ENCODE measurements at regions not wholly inside any gene's neighbourhood (a gene's known extent, or its start where the extent isn't known, plus 50 kb on each side); places are given as distances from the start of the nearest gene placed in this dataset.
"Not testable (repeated sequence)": the region's sequence is repeated elsewhere in the genome, so short reads cannot be mapped to it uniquely, and the experiment has no call there.

- DNase-seq (ENCODE audit: low read depth in 2 of 2, low spot score in 1 of 2): no peak
Measured at GRCh38 chr13:39803156-39803555, 147.7 kb downstream of the COG6 start.

- no peak for DNase-seq (ENCODE audit: low read depth in 2 of 2, low spot score in 1 of 2)
Measured at GRCh38 chr13:39803851-39804250, 148.4 kb downstream of the COG6 start.

DNA sequence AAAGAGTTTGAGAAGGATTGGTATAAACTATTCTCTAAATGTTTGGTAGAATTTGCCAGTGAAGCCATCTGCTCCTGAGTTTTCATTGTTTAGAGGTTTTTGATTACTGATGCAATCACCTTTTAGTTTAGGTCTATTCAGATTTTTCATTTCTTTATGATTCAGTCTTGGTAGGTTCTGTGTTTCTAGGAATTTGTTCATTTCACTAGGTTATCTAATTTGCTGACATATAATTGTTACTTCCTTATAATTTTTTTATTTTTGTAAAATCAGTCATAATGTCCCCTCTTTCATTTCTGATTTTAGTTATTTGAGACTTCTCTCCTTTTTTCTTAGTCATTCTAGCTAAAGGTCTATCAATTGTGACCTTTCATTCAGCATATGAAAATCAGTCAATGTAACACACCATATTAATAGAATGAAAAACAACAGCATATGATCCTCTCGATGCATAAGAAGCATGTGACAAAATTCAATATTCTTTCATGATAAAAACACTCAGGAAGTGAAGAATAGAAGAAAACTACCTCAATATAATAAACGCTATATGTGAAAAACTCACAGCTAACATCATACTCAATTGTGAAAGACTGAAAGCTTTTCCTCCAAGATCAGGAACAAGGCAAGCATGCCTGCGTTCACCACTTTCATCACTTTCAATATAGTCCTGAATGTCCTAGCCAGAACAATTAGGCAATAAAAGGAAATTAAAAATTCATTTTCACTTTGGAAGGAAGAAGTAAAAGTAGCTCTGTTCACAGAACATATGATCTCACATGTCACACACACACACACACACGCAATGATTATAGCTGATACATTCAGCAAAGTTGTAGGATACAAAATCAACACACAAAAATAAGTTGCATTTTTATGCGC, 149.1 kb downstream of the COG6 start:
- DNase-seq (ENCODE audit: low read depth in 2 of 2, low spot score in 1 of 2): no peak

DNA sequence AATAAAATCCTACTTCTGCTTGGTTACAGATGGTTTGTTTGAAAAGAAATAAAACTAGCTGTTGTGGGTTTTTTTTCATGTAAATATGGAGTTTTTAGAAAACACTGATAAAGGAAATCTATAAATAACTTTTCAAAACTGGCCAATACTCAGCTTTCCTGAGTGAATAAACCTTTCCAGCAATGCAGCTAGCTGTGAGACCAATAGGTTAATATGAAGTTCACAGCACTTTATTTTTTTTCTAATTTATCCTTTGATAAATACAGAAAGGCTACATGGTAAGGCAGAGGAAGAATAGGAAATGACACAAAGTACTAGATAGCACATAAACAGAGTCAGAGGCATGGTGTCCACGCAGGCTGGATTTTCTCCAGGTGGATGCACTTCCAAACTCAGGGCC, 154.0 kb downstream of the COG6 start:
- no peak for DNase-seq (ENCODE audit: low read depth in 2 of 2, low spot score in 1 of 2)

GRCh38 chr13:39810091-39810877, 154.8 kb downstream of the COG6 start:
- DNase-seq (ENCODE audit: low read depth in 2 of 2, low spot score in 1 of 2): no peak

GRCh38 chr13:39811051-39811450, 155.6 kb downstream of the COG6 start:
- DNase-seq (ENCODE audit: low read depth in 2 of 2, low spot score in 1 of 2): no peak

GRCh38 chr13:39811696-39812095, 156.2 kb downstream of the COG6 start:
- no peak for DNase-seq (ENCODE audit: low read depth in 2 of 2, low spot score in 1 of 2)

- no peak for DNase-seq (ENCODE audit: low read depth in 2 of 2, low spot score in 1 of 2)
Measured at GRCh38 chr13:39815345-39816111, 160.1 kb downstream of the COG6 start.

DNA sequence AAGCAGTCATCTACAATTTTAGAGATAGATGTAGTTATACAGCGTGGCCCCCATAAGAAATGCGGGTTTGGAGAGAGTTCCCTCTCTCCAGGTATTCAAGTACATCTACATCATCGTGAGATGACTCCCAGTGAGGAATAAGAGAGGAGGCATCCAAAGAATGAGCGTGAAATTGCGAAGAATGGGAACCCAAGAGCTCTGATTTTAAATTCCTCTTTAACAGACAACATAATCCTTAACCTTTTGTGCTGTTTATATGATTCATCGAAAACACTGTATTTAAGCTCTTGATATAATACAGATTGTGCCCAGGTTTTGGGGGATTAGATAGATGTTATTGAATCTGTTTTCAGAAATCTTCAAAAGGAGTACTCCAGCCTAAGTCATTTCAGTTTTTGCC, 161.5 kb downstream of the COG6 start:
- DNase-seq (ENCODE audit: low read depth in 2 of 2, low spot score in 1 of 2): no peak

DNA sequence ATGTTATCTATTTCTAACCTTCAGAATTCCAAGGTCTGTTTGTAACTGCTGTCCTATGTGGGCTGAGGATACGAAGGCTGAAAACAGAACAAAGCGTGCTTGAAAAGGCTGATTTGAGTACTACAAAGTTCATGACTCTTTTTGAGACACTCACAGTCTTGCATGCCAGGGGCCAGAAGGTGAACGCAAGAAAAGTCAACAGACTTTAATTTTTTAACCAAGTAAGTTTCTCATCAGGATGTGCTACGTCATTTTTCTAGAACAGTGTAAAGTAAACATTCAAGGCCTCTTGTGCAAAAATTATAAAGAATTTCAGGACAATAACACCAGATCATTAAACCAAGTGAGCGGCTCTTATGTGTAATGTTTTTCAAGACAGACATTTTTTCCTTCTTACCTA, 163.5 kb downstream of the COG6 start:
- DNase-seq (ENCODE audit: low read depth in 2 of 2, low spot score in 1 of 2): no peak

DNA sequence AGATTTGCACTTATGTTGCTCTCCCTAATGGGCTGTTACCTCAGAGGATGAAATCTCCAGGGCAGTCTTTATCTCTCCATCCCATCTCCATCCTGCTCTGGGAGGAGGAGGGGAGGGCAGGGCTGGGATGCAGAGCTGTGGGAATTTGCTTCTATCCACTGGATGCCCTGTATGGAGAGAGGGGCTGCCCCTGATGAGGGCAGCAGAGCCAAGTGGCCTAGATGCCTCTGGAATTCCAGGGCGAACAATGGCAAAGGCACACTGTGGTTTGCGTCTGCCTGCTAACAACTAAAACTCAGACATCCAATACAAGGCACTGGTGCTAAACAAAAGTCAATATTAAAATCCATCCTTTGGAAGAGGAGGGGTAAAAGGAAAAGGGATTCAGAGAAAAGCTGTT, 165.1 kb downstream of the COG6 start:
- no peak for DNase-seq (ENCODE audit: low read depth in 2 of 2, low spot score in 1 of 2)

DNA sequence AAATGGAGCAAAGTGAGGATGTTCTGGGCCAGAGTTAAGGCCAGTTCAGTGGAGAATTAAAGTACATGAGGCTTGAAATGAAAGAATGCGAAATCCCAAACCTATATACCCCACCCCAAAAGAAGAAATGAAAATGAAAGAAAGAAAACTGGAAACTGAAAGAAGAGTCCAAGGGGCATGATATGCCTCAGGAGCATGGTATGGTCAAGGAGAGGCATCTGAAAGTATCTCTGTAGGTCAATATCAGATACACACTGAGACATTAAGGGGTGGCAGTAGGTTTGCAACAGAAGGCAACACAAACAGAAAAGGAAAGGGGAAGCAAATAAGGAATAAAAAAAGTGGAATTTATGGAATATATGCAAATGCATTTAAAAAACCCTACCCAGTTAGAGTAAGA, 166.5 kb downstream of the COG6 start:
- DNase-seq (ENCODE audit: low read depth in 2 of 2, low spot score in 1 of 2): no peak

DNA sequence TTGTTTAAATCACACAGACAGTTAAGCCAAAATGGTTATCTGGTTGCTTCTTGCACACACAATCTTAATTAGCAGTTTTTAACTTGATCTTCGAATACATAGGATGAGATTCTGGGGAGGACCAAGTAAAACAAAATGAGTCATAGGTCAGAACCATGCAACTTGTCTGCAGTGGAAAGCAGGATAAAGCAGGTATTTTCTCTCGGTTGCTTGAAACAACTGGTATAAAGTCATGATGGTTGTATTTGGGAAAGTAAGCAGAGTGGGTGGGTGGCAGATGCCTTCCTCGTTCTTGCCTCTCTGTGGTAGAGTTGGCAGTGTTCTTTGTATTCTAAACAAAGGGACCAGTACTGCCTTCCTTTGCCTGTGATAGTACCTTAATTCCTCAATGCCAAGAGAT, 167.0 kb downstream of the COG6 start:
- no peak for DNase-seq (ENCODE audit: low read depth in 2 of 2, low spot score in 1 of 2)

- no peak for DNase-seq (ENCODE audit: low read depth in 2 of 2, low spot score in 1 of 2)
Measured at GRCh38 chr13:39823063-39823713, 167.7 kb downstream of the COG6 start.

- no peak for DNase-seq (ENCODE audit: low read depth in 2 of 2, low spot score in 1 of 2)
Measured at GRCh38 chr13:39825886-39826285, 170.4 kb downstream of the COG6 start.

GRCh38 chr13:39835253-39835652, 179.8 kb downstream of the COG6 start:
- no peak for DNase-seq (ENCODE audit: low read depth in 2 of 2, low spot score in 1 of 2)

DNA sequence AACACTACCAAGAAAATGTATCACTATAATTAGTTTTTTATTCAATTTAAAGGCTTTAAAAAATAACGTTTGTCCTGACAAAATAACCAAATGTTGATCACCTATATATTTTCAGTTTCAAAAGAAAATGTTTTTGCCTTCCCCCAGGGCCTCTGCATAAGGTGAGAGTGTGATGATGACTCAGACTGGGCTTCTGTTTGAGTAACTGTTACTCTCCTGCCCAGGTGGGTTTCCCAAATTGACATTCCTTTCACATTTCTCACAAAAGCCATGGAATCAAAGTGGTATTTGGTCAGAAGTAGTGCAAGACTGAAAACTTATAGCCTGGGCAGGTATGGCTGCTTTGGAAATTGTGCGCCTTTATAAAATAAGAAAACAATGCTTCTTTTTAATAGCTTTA, 180.6 kb downstream of the COG6 start:
- DNase-seq (ENCODE audit: low read depth in 2 of 2, low spot score in 1 of 2): no peak

- not testable (repeated sequence) for DNase-seq (ENCODE audit: low read depth in 2 of 2, low spot score in 1 of 2)
Measured at GRCh38 chr13:39837866-39838265, 182.4 kb downstream of the COG6 start.

- DNase-seq (ENCODE audit: low read depth in 2 of 2, low spot score in 1 of 2): no peak
Measured at GRCh38 chr13:39840201-39840600, 184.7 kb downstream of the COG6 start.

- DNase-seq (ENCODE audit: low read depth in 2 of 2, low spot score in 1 of 2): no peak
Measured at GRCh38 chr13:39847336-39847735, 191.9 kb downstream of the COG6 start.

DNA sequence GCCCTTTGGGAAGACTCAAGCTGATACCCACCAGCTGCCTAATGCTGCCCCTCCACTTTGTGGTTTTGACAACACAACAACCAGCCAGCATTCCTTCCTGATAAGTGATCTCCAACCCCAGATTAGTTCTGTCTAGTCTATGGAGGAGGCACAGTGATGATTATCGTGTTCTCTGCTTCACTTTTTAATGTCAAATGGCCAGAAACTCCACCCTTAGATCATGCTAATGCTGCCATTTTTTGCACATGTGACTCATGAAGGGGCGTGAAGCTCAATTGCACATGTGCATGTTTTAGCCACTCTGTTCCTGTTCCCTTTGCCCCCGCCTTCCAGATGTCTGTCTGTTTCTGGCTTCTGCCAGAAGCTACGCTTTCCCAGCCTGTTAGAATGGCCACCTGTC, 199.8 kb downstream of the COG6 start:
- no peak for DNase-seq (ENCODE audit: low read depth in 2 of 2, low spot score in 1 of 2)

Data from stimulated activated CD8-positive, alpha-beta memory T cell treated with anti-CD3 and anti-CD28 coated beads, Interleukin-4, amount 100 ng/mL, for 1 hour (primary cell).